K562 (cell line): ENCODE measurements at regions not wholly inside any gene's neighbourhood (a gene's known extent, or its start where the extent isn't known, plus 50 kb on each side); places are given as distances from the start of the nearest gene placed in this dataset.

ENCODE experiments used
- ATAC-seq: fragments of 200-7000 bp; cut with Tn5 transposase; 3 replicates; pipeline ENCODE4 v1.9.1; 2020; ENCODE audit warnings: moderate library complexity
- BruUV-seq: library from RNA; stranded (reverse); fragments of 400-500 nt; replicated peaks from 2 replicates; lab custom pipeline; 2021; lab: Mats Ljungman, UMichigan
- CTCF ChIA-PET: fragments of 300-600 bp; formaldehyde crosslinking; extraction: SDS; loops from one replicate; lab custom pipeline; 2021; ENCODE audit warnings: low intra/inter-chr PET ratio; lab: Yijun Ruan, JAX
- POLR2A ChIA-PET: fragments of 300-600, 350-650 bp; sonication (Branson Sonifier 250); formaldehyde crosslinking; extraction: SDS; loops from one replicate; lab custom pipeline; 2021; ENCODE audit warnings: antibody characterized with exemption, inconsistent platforms; lab: Yijun Ruan, JAX
- DNase-seq, 4 experiments: peaks; one replicate each; pipeline versions ENCODE4 v3.0.0 to v3.0.0-alpha.2; 2011 to 2018; ENCODE audit warnings: low spot score in 3 of 4, mixed read lengths in 3 of 4; ENCODE audit errors: extremely low read depth in 1 of 4
- FAIRE-seq: peaks from 2 replicates; lab custom pipeline; 2011; peaks lifted over from hg19 to GRCh38; lab: Jason Lieb, UNC
- H2AFZ ChIP-seq: 2 replicates; pipeline ENCODE4 v1.6.0; 2011; ENCODE audit warnings: low read depth, low read length, control low read depth, inconsistent platforms
- H3K27ac ChIP-seq: fragments of 200-600 bp; 3 replicates; pipeline ENCODE4 v1.8.0; 2011; ENCODE audit warnings: low read depth, mild to moderate bottlenecking, control low read depth, inconsistent platforms, low read length, moderate library complexity, mixed read lengths; ENCODE audit errors: extremely low read depth
- H3K27me3 ChIP-seq, 2 experiments: fragments of 300-600 bp in 1 of 2; 2 replicates in 1 of 2; 3 replicates in 1 of 2; pipeline versions ENCODE4 v1.6.0 to v1.8.0; 2011; ENCODE audit warnings: inconsistent platforms in 2 of 2, low read length in 2 of 2, mild to moderate bottlenecking in 1 of 2, mixed read lengths in 1 of 2, moderate library complexity in 1 of 2; ENCODE audit not compliant: control insufficient read depth in 2 of 2, insufficient read depth in 2 of 2
- H3K36me3 ChIP-seq: fragments of 300-600 bp; 3 replicates; pipeline ENCODE4 v1.8.0; 2011; ENCODE audit warnings: mild to moderate bottlenecking, low read length, inconsistent platforms; ENCODE audit not compliant: control insufficient read depth, insufficient read depth
- H3K4me1 ChIP-seq, 2 experiments: fragments of 200-600 bp in 1 of 2; replicated peaks in 1 of 2; 2 replicates in 1 of 2; 3 replicates in 1 of 2; pipeline versions ENCODE4 v1.5.1 to v1.8.0; 2011; ENCODE audit warnings: inconsistent platforms in 2 of 2, low read length in 2 of 2, mild to moderate bottlenecking in 1 of 2, mixed read lengths in 1 of 2, moderate library complexity in 1 of 2; ENCODE audit not compliant: control insufficient read depth in 2 of 2, insufficient read depth in 2 of 2
- H3K4me2 ChIP-seq: 2 replicates; pipeline ENCODE4 v1.6.1; 2011; ENCODE audit warnings: low read length, control low read depth, inconsistent platforms, mixed read lengths; ENCODE audit not compliant: insufficient read depth
- H3K4me3 ChIP-seq: fragments of 200-600 bp; sonication (generic), shearing (Covaris generic); 2 replicates; pipeline ENCODE4 v1.5.1; 2016; ENCODE audit warnings: control low read depth, inconsistent platforms
- H3K79me2 ChIP-seq: fragments of 200-600 bp; 3 replicates; pipeline ENCODE4 v1.8.0; 2011; ENCODE audit warnings: low read length, inconsistent platforms; ENCODE audit not compliant: control insufficient read depth, insufficient read depth
- H3K9ac ChIP-seq, 2 experiments: 2 replicates each; pipeline versions ENCODE4 v1.6.0 to v1.6.1; 2011; ENCODE audit warnings: low read depth in 2 of 2, low read length in 2 of 2, control low read depth in 1 of 2, inconsistent platforms in 1 of 2, mild to moderate bottlenecking in 1 of 2, mixed read lengths in 1 of 2; ENCODE audit not compliant: insufficient read depth in 1 of 2
- H3K9me1 ChIP-seq: one replicate; pipeline ENCODE4 v1.6.0; 2011; ENCODE audit warnings: inconsistent platforms, mild to moderate bottlenecking, low read length, moderate library complexity; ENCODE audit not compliant: control insufficient read depth, insufficient read depth
- H3K9me3 ChIP-seq: replicated peaks from 2 replicates; pipeline ENCODE4 v1.5.1; 2011; ENCODE audit warnings: low read depth, low read length, inconsistent platforms; ENCODE audit not compliant: control insufficient read depth, insufficient read depth
- H4K20me1 ChIP-seq: replicated peaks from 2 replicates; pipeline ENCODE4 v1.6.1; 2011; ENCODE audit warnings: low read length, inconsistent platforms, mixed read lengths; ENCODE audit not compliant: control insufficient read depth, insufficient read depth
- CBFA2T3 ChIP-seq: fragments of 450-650 bp; IDR thresholded peaks from 2 replicates; pipeline ENCODE4 v1.6.1; 2017
- CEBPG ChIP-seq, 3 experiments: fragments of 200-800 bp in 1 of 3; sonication (Bioruptor generic) in 1 of 3; sonication (generic) in 1 of 3; formaldehyde crosslinking in 1 of 3; IDR thresholded peaks in 2 of 3; conservative IDR thresholded peaks in 1 of 3; 2 replicates each; pipeline versions ENCODE4 v1.6.1 to v1.8.0; 2016 to 2022; ENCODE audit warnings: missing compliant biosample characterization in 2 of 3, missing genetic modification characterization in 2 of 3, mild to moderate bottlenecking in 1 of 3, missing genetic modification reagents in 1 of 3
- CHD2 ChIP-seq: IDR thresholded peaks from 2 replicates; pipeline ENCODE4 v1.6.1; 2011; ENCODE audit warnings: low read depth, low read length
- FOS ChIP-seq: IDR thresholded peaks from 3 replicates; pipeline ENCODE4 v1.6.1; 2011; ENCODE audit not compliant: insufficient read length; ENCODE audit errors: extremely low read depth
- HNRNPLL ChIP-seq: fragments of 200-400 bp; formaldehyde crosslinking; IDR thresholded peaks from 2 replicates; pipeline ENCODE4 v1.6.1; 2017; ENCODE audit warnings: low read length, low read depth, mild to moderate bottlenecking; ENCODE audit not compliant: poor library complexity, severe bottlenecking
- KAT2B ChIP-seq: IDR thresholded peaks from one replicate; pipeline ENCODE4 v1.6.1; 2012; ENCODE audit warnings: low read depth, mild to moderate bottlenecking, control low read depth, inconsistent platforms, low read length, moderate library complexity
- MECOM ChIP-seq: fragments of 250-450 bp; sonication (Bioruptor Pico); IDR thresholded peaks from 2 replicates; pipeline ENCODE4 v1.8.0; 2022; ENCODE audit warnings: inconsistent platforms
- NELFE ChIP-seq: IDR thresholded peaks from 2 replicates; pipeline ENCODE4 v1.6.1; 2011; ENCODE audit warnings: mild to moderate bottlenecking; ENCODE audit not compliant: insufficient read depth, insufficient read length
- PKNOX1 ChIP-seq: fragments of 450-650 bp; IDR thresholded peaks from 2 replicates; pipeline ENCODE4 v1.6.1; 2016
- SP2 ChIP-seq: IDR thresholded peaks from 2 replicates; pipeline ENCODE4 v1.6.1; 2011; ENCODE audit warnings: mild to moderate bottlenecking, low read depth, low read length, moderate library complexity; ENCODE audit not compliant: poor library complexity, severe bottlenecking; ENCODE audit errors: extremely low read depth
- ZNF584 ChIP-seq: fragments of 200-800 bp; sonication (Bioruptor generic); IDR thresholded peaks from 2 replicates; pipeline ENCODE4 v1.6.1; 2016; ENCODE audit warnings: low read depth, mild to moderate bottlenecking, missing genetic modification characterization, missing compliant biosample characterization
- WGBS: fragments of 100-300 bp; shearing (Covaris generic); methylation state at CpG from one replicate; pipeline ENCODE4 v1.1.6; 2016; ENCODE audit warnings: low coverage, mixed read lengths; ENCODE audit not compliant: insufficient coverage; ENCODE audit errors: missing lambda C conversion rate; 5-methylcytosine and 5-hydroxymethylcytosine counted together
- in situ Hi-C: fragments of 300-500 bp; cut with MboI; formaldehyde crosslinking; loops from 4 replicates; pipeline ENCODE4 v1.15.0; 2018; ENCODE audit warnings: inconsistent platforms, mixed read lengths
- intact Hi-C: fragments of 100-400 bp; cut with micrococcal nuclease; formaldehyde crosslinking; loops from 2 replicates; pipeline ENCODE4 v1.14.2; 2022
- TF ChIP-seq, protein P1 (sequence below): fragments of 250-450 bp; sonication (Bioruptor Pico); IDR thresholded peaks from 2 replicates; pipeline ENCODE4 v1.5.0; 2020; ENCODE audit warnings: mild to moderate bottlenecking
- TF ChIP-seq, protein P2 (sequence below): IDR thresholded peaks from 3 replicates; pipeline ENCODE4 v1.6.1; 2011; ENCODE audit warnings: borderline replicate concordance, mild to moderate bottlenecking; ENCODE audit not compliant: insufficient read length, insufficient read depth

- no peaks in the 10 kb centered on the region; a peak in 1 of 5 replicates for H3K27me3 ChIP-seq
- intact Hi-C loops (loop anchor here (10.0 kb wide), 1 partner anchor 376 kb away; no protein-coding TSS in a partner anchor), in situ Hi-C loops (no loop called here)
- FAIRE-seq = no peak
- ChIA-PET CTCF (no interaction called here), POLR2A (no interaction called here)
- H3K9ac ChIP-seq = no peak overlapping the region
- no peak overlapping the region for H2AFZ ChIP-seq
- no peaks in the 10 kb centered on the region for H3K9me1 ChIP-seq
- BruUV-seq = no TSS peak
- H3K4me1 ChIP-seq = peaks cover 0 to 3% of the 10 kb centered on the region in 2 experiments; a peak in 1 of 5 replicates
- 6% methylated on average over 6 of the region's 6 CpGs for WGBS
- no peak for ATAC-seq
- no peaks in the 10 kb centered on the region for H4K20me1 ChIP-seq
- no peaks in the 10 kb centered on the region for H3K36me3 ChIP-seq
- no peaks in the 10 kb centered on the region for H3K79me2 ChIP-seq
- DNase-seq = no peak
- H3K4me2 ChIP-seq = no peak overlapping the region
- no peak overlapping the region for H3K4me3 ChIP-seq
- H3K27ac ChIP-seq = no peak overlapping the region
- H3K9me3 ChIP-seq = no peaks in the 10 kb centered on the region
- TF ChIP-seq CBFA2T3 = no peak
- no peak for TF ChIP-seq CHD2
- no peak for TF ChIP-seq HNRNPLL
- no peak for TF ChIP-seq FOS
- no peak for TF ChIP-seq NELFE
- TF ChIP-seq, protein P1, sequence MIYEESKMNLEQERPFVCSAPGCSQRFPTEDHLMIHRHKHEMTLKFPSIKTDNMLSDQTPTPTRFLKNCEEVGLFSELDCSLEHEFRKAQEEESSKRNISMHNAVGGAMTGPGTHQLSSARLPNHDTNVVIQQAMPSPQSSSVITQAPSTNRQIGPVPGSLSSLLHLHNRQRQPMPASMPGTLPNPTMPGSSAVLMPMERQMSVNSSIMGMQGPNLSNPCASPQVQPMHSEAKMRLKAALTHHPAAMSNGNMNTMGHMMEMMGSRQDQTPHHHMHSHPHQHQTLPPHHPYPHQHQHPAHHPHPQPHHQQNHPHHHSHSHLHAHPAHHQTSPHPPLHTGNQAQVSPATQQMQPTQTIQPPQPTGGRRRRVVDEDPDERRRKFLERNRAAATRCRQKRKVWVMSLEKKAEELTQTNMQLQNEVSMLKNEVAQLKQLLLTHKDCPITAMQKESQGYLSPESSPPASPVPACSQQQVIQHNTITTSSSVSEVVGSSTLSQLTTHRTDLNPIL = no peak
- TF ChIP-seq SP2 = no peak
- no peak for TF ChIP-seq KAT2B
- TF ChIP-seq CEBPG (CRISPR knock-in tag; IDR thresholded peaks at IDR 0.05) = no peak
- no peak for TF ChIP-seq CEBPG (tag; conservative IDR thresholded peaks at IDR 0.05 in 1 of 2, IDR thresholded peaks at IDR 0.05 in 1 of 2)
- TF ChIP-seq, protein P2, sequence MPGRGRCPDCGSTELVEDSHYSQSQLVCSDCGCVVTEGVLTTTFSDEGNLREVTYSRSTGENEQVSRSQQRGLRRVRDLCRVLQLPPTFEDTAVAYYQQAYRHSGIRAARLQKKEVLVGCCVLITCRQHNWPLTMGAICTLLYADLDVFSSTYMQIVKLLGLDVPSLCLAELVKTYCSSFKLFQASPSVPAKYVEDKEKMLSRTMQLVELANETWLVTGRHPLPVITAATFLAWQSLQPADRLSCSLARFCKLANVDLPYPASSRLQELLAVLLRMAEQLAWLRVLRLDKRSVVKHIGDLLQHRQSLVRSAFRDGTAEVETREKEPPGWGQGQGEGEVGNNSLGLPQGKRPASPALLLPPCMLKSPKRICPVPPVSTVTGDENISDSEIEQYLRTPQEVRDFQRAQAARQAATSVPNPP = no peak
- TF ChIP-seq ZNF584 = no peak
- no peak for TF ChIP-seq PKNOX1
- no peak for TF ChIP-seq MECOM (CRISPR knock-in tag)
Measured at GRCh38 chr12:89920866-89921265, 212.2 kb upstream of the ATP2B1 start.
